Ascending aorta (tissue), 2 donors: ENCODE measurements at regions not wholly inside any gene's neighbourhood (a gene's known extent, or its start where the extent isn't known, plus 50 kb on each side); places are given as distances from the start of the nearest gene placed in this dataset.
A peak's percentile ranks its signal among the peaks of the same experiment; 100 is the strongest.

ENCODE experiments used
- DNase-seq, 2 donors: peaks; one replicate each; pipeline ENCODE4 v3.0.0-alpha.2; 2019; ENCODE audit warnings: low spot score in 2 of 2
- H3K27ac ChIP-seq, 2 donors: fragments of 200-600 bp; sonication (generic); one replicate each; pipeline ENCODE4 v1.5.1; 2016 to 2017; ENCODE audit warnings: mild to moderate bottlenecking in 1 of 2
- H3K27me3 ChIP-seq: fragments of 200-600 bp; sonication (generic); one replicate; pipeline ENCODE4 v1.5.1; 2017
- H3K36me3 ChIP-seq, 2 donors: fragments of 200-600 bp; sonication (generic); one replicate each; pipeline ENCODE4 v1.5.1; 2016
- H3K4me1 ChIP-seq, 2 donors: fragments of 200-600 bp; sonication (generic); one replicate each; pipeline ENCODE4 v1.5.1; 2016 to 2017; ENCODE audit warnings: mild to moderate bottlenecking in 1 of 2
- H3K4me3 ChIP-seq, 2 donors: fragments of 200-600 bp; sonication (generic); one replicate each; pipeline ENCODE4 v1.5.1; 2016 to 2017; ENCODE audit warnings: mild to moderate bottlenecking in 1 of 2
- H3K9me3 ChIP-seq, 2 donors: fragments of 200-600 bp; sonication (generic); one replicate each; pipeline ENCODE4 v1.5.1; 2016
- intact Hi-C: fragments of 100-400 bp; cut with DNase I; formaldehyde crosslinking; loops from one replicate; pipeline ENCODE4 v1.15.1; 2023
- TF ChIP-seq, protein P1 (sequence below), 3 experiments: fragments of 200-600 bp in 2 of 3; fragments of 450-650 bp in 1 of 3; sonication (generic) in 2 of 3; IDR thresholded peaks; one replicate each; pipeline ENCODE4 v1.5.1; 2016 to 2019; ENCODE audit warnings: antibody characterized with exemption in 3 of 3, mild to moderate bottlenecking in 1 of 3, moderate library complexity in 1 of 3

DNA sequence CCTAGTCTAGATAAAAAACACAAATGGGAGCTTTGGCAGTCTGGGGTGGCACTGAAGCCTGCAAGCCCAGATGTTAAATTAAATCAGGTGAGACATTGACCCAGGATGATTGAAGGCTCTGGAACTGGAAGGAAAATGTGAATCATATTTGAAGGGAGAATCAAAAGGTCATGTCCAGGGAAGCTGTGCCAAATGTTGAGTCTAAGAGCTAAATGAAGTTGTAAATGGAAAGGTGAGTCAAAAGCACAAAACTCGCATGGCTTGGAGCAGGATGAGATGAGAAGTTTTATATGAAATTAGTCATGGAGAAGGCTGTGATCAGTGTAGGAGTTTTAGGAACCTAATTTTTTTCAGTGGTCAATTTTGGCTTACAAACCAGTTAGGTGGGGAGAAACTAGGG lies 301.1 kb downstream of the BLID start:
- H3K27ac ChIP-seq, result no peak overlapping the region
- H3K27me3 ChIP-seq, result no peaks in the 10 kb centered on the region
- H3K36me3 ChIP-seq, result no peaks in the 10 kb centered on the region
- peaks cover 0 to 3% of the 10 kb centered on the region in 2 donors for H3K4me1 ChIP-seq
- DNase-seq, result no peak
- intact Hi-C loops, result no loop called here
- H3K9me3 ChIP-seq, result peaks cover 0 to 27% of the 10 kb centered on the region in 2 donors
- H3K4me3 ChIP-seq, result no peak overlapping the region
- TF ChIP-seq, protein P1, sequence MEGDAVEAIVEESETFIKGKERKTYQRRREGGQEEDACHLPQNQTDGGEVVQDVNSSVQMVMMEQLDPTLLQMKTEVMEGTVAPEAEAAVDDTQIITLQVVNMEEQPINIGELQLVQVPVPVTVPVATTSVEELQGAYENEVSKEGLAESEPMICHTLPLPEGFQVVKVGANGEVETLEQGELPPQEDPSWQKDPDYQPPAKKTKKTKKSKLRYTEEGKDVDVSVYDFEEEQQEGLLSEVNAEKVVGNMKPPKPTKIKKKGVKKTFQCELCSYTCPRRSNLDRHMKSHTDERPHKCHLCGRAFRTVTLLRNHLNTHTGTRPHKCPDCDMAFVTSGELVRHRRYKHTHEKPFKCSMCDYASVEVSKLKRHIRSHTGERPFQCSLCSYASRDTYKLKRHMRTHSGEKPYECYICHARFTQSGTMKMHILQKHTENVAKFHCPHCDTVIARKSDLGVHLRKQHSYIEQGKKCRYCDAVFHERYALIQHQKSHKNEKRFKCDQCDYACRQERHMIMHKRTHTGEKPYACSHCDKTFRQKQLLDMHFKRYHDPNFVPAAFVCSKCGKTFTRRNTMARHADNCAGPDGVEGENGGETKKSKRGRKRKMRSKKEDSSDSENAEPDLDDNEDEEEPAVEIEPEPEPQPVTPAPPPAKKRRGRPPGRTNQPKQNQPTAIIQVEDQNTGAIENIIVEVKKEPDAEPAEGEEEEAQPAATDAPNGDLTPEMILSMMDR (IDR thresholded peaks at IDR 0.05), result no peak

DNA sequence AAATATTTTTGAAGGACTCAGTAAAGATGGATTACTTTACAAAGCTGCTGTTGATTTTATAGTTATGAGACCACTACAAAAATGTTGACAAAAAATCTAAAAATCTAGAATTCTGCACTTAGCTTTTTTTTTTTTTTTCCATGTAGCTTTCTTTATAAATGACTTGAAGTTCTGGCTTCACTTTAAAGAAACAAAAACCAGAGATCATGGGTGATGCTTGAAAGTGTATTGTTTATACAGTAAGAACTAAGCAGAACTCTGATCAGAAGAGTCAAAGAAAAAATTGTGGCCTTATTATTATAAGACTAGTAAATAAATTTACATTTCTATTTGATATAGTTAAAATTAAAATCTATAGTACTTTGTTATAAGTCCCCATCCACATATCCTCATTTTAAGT lies 301.7 kb downstream of the BLID start:
- Histone ChIP-seq H3K27me3 (no peaks in the 10 kb centered on the region), H3K4me3 (no peak overlapping the region), H3K36me3 (no peaks in the 10 kb centered on the region), H3K4me1 (peaks cover 0 to 3% of the 10 kb centered on the region in 2 donors), H3K27ac (no peak overlapping the region), H3K9me3 (peaks cover 0 to 27% of the 10 kb centered on the region in 2 donors)
- TF ChIP-seq, protein P1 (IDR thresholded peaks at IDR 0.05), result no peak
- no peak for DNase-seq
- intact Hi-C loops, result no loop called here

DNA sequence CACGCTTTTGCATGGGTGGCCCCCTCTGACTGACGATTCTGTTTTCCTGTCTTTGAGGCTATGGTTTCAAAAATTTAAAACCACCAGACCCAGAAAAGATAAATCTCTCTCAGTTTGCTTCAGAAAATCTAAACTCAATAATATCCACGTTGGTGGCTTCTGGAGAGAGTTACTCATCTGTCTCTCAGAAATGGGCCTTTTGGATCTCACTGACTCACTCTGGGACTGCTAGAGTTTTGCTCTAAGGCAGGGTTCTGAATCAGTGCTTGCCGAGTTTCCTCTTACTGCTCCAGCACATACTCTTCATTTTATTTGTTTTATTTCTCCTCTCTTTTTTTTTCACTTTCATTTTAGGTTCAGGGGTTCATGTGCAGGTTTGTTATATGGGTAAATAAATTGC lies 305.7 kb downstream of the BLID start:
- Histone ChIP-seq H3K9me3 (peaks cover 0 to 16% of the 10 kb centered on the region in 2 donors), H3K27ac (peak overlapping the region; percentile 22 to 50), H3K4me1 (peaks cover 0 to 3% of the 10 kb centered on the region in 2 donors), H3K36me3 (no peaks in the 10 kb centered on the region), H3K4me3 (no peak overlapping the region), H3K27me3 (no peaks in the 10 kb centered on the region)
- DNase-seq, result no peak
- TF ChIP-seq, protein P1 (IDR thresholded peaks at IDR 0.05), result no peak
- intact Hi-C loops, result no loop called here

DNA sequence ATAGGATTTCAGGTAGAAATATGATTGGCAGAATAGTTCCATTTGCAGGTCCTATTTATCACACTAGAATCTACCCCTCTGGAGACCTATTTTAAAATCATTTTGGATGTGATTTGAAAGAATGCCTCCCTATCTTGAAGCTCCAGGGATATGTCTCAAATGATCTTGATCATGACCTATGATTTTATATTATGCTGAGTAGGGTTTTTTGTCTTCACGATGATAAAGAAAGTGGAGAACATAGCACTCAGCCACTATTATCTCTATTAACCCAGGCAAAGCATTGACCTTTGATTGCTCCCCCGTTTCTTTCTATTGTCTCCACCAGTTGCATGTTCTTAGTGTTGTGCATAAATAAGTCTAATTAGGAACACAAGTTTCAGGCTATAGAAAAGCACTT lies 307.9 kb downstream of the BLID start:
- no peaks in the 10 kb centered on the region for H3K36me3 ChIP-seq
- intact Hi-C loops, result no loop called here
- no peak overlapping the region for H3K27ac ChIP-seq
- TF ChIP-seq, protein P1 (IDR thresholded peaks at IDR 0.05), result no peak
- no peak for DNase-seq
- no peaks in the 10 kb centered on the region for H3K27me3 ChIP-seq
- H3K9me3 ChIP-seq, result peaks cover 0 to 13% of the 10 kb centered on the region in 2 donors
- peaks cover 0 to 3% of the 10 kb centered on the region in 2 donors for H3K4me1 ChIP-seq
- no peak overlapping the region for H3K4me3 ChIP-seq

DNA sequence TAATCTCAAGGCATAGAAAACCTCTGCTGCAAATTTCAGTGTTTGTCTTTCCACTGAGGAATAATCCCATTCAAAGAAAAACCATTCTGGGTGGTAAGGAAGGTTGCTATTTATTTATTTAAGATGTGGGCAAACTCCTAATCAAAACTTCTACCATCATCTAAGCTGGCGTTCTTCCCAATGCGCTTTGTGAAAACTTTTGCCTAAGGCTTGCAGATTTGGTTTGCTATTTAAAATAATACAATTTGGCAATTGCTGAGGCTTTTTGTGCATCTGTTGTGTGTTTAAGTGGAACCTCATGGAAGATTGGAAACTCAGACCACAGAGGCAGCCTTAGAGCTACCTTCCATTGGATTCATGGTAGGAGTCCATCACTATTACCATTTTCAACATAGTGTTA lies 309.0 kb downstream of the BLID start:
- H3K4me3 ChIP-seq, result no peak overlapping the region
- intact Hi-C loops, result no loop called here

More for the DNA sequence above, 309.0 kb downstream of the BLID start:
- H3K4me1 ChIP-seq, result peaks cover 0 to 3% of the 10 kb centered on the region in 2 donors
- no peak overlapping the region for H3K27ac ChIP-seq
- TF ChIP-seq, protein P1 (IDR thresholded peaks at IDR 0.05), result no peak
- DNase-seq, result no peak
- no peaks in the 10 kb centered on the region for H3K36me3 ChIP-seq
- H3K9me3 ChIP-seq, result peaks cover 0 to 2% of the 10 kb centered on the region in 2 donors
- H3K27me3 ChIP-seq, result no peaks in the 10 kb centered on the region
